ENCODE measurements at regions not wholly inside any gene's neighbourhood (a gene's known extent, or its start where the extent isn't known, plus 50 kb on each side); places are given as distances from the start of the nearest gene placed in this dataset.
A peak's percentile ranks its signal among the peaks of the same experiment; 100 is the strongest.
"Not testable (repeated sequence)": the region's sequence is repeated elsewhere in the genome, so short reads cannot be mapped to it uniquely, and the experiment has no call there.

DNA sequence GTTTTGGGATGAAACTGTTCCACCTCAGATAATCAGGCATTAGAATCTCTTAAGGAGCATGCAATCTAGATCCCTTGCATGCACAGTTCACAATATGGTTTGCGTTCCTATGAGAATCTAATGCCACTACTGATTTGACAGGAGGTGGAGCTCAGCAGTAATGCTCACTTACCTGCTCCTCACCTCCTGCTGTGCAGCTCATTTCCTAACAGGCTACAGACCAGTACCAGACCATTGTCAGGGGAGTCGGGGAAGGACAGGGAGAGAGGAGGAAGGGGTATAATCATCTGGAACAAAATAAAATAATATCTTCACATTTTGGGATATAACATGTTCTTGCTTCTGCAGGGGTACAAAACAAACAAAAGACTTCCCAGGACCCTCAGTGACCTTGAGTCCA is 532.0 kb upstream of the FSHR start:
- no peak for DNase-seq (ENCODE audit: low read depth in 2 of 2)

DNA sequence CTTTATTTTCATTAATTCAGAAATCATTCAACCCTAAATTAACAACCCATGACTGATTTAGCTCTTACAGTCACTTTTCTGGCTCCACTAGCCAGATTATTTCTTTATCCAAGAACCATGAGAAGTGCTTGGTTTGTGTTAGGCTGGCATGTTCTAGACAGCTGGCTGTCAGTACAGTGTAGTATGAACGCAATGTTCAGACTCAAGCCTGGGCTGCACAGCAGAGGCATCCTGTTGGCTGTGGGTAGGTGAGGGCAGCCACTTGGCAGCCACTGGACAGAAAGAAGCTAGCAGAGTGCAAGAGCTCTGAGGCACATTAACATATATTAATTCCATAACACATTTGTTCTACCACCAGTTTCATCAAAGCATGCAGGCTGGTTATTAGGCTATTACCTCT is 522.9 kb upstream of the FSHR start:
- DNase-seq (ENCODE audit: low read depth in 2 of 2), result no peak

- DNase-seq (ENCODE audit: low read depth in 2 of 2), result no peak
Observed at GRCh38 chr2:49664827-49665226, 510.5 kb upstream of the FSHR start.

- no peak for DNase-seq (ENCODE audit: low read depth in 2 of 2)
Observed at GRCh38 chr2:49661809-49662208, 507.5 kb upstream of the FSHR start.

GRCh38 chr2:49656853-49657252 is 502.5 kb upstream of the FSHR start:
- DNase-seq (ENCODE audit: low read depth in 2 of 2), result no peak

GRCh38 chr2:49643149-49643548 is 488.8 kb upstream of the FSHR start:
- no peak for DNase-seq (ENCODE audit: low read depth in 2 of 2)

- DNase-seq (ENCODE audit: low read depth in 2 of 2), result no peak
Observed at GRCh38 chr2:49640630-49641029, 486.3 kb upstream of the FSHR start.

DNA sequence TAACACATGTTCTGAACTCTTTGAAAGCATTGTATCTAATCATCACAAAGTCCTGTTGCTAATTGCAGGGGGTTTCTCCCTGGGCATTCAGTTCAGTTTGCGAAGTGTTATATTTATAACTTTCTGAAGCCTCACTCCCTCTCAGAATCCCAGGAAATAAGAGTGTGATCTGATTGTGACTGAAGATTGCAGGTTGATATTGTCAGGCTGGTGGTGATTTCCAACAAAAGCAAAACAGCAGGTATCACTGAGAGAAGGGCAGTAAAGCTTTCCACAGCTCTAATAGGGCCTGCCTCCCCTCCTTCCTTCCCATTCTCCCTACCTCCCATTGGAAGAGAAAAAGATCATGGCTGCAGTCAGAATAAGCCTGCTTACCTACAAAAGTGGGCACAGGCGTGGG is 466.7 kb upstream of the FSHR start:
- DNase-seq (ENCODE audit: low read depth in 2 of 2), result no peak

DNA sequence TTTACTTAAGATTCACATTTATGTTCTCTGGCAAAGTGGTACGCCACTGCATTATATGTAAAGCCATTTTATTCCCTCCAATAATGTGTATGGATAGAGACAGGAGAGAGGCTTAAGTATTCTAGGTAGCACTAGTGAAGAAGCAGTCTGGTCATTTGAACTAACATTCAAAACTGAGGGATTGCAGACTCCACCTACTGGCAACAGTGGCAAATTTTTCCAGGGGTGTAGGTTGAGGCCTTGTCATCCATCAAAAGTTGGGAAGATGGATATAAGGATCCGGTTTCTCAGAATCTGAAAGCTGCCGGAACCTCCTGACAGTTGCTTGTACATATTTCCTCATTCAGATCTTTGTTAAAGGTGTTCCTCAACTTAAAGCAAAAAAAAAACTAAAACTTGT is 465.5 kb upstream of the FSHR start:
- DNase-seq (ENCODE audit: low read depth in 2 of 2), result no peak

GRCh38 chr2:49618491-49618890 is 464.2 kb upstream of the FSHR start:
- no peak for DNase-seq (ENCODE audit: low read depth in 2 of 2)

- DNase-seq (ENCODE audit: low read depth in 2 of 2), result no peak
Observed at GRCh38 chr2:49616800-49617199, 462.5 kb upstream of the FSHR start.

DNA sequence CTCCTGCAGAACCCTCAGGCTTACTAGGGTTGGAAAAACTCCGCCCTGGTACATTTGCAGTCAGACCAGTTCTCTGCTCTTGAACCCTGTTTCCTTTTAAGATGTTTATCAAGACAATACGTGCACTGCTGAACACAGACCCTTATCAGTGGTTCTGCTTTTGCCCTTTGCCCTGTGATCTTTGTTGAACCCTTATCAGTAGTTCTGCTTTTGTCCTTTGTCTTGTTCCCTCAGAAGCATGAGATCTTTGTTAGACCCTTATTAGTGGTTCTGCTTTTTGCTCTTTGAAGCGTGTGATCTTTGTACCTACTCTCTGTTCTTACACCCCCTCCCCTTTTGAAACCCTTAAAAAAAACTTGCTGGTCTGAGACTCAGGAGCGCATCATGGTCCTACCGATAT is 457.5 kb upstream of the FSHR start:
- DNase-seq (ENCODE audit: low read depth in 2 of 2), result not testable (repeated sequence)

DNA sequence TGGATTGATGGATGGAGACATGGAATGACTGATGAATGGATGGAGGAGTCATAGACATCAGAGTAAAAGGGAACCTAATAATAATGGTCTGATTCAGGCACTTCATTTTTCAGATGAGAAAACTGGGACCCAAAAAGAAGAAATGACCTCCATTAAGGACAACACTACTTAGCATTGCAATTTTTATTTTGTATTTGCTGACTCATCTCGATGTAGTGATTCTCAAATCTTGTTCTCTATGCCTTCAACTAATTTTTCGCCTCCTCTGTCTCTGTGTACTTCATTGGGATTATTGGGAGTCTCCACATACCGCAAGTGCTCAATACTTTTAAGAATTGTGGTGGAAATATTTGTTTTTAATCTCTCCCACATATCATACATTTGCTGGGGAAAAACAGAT is 446.2 kb upstream of the FSHR start:
- no peak for DNase-seq (ENCODE audit: low read depth in 2 of 2)

DNA sequence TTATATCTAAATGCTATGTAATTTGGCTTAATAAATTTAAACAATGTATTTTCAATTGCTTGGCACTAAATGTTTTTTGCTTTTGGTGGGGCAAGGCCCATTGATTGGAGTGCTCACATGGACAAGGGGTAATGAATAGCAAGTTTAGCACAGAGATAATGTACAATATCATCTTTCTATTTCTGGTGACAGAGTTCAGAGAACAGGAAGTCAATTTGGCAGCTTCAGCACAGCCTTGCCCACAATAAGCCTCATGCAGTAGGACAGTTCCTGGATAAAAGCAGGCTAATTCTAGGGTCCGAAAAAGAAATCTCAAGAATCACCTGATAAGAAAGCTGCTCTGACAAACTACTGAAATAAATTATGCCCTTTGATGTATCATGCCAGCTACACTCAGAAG is 443.9 kb upstream of the FSHR start:
- DNase-seq (ENCODE audit: low read depth in 2 of 2), result no peak

DNA sequence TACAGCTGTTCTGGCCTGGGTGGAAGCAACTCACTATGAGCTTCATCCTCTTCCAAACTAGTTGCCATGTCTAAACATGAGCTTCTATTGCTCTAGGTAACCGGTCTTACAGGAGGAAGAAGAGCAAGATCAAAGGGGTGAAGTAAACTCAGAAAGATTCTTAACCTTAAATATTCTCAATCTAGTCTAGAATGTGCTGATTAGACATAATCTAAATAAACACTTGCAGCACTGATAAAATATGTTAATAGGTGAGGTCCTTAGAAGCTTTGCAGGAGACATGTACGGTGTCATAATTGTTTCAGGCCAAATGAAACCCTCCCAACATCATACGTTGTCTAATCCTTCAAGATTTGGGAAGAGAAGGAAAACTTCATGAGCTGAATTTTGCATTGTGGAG is 431.6 kb upstream of the FSHR start:
- no peak for DNase-seq (ENCODE audit: low read depth in 2 of 2)

GRCh38 chr2:49582946-49583345 is 428.6 kb upstream of the FSHR start:
- DNase-seq (ENCODE audit: low read depth in 2 of 2), result peak; percentile 74 to 78

- no peak for DNase-seq (ENCODE audit: low read depth in 2 of 2)
Observed at GRCh38 chr2:49577041-49577440, 422.7 kb upstream of the FSHR start.

DNA sequence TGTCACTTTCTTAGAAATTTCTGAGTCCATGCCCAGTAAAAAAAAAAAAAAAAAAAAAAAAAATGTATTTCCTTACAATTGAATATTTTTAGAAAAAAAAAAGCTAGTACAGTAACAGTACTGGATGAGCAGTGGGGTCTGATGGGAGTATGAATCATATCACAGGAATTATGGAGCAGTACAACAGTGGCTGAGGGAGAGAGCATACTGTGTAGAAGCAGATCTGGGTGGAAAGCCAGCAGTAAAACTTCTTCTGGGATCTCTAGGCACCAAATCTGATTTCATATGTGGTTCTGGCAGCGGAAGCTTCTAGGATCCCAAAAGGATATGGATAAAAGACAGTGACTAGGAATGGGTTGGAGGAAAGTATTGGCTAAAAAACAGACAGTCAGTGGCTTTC is 414.9 kb upstream of the FSHR start:
- DNase-seq (ENCODE audit: low read depth in 2 of 2), result peak; percentile 29 to 40

DNA sequence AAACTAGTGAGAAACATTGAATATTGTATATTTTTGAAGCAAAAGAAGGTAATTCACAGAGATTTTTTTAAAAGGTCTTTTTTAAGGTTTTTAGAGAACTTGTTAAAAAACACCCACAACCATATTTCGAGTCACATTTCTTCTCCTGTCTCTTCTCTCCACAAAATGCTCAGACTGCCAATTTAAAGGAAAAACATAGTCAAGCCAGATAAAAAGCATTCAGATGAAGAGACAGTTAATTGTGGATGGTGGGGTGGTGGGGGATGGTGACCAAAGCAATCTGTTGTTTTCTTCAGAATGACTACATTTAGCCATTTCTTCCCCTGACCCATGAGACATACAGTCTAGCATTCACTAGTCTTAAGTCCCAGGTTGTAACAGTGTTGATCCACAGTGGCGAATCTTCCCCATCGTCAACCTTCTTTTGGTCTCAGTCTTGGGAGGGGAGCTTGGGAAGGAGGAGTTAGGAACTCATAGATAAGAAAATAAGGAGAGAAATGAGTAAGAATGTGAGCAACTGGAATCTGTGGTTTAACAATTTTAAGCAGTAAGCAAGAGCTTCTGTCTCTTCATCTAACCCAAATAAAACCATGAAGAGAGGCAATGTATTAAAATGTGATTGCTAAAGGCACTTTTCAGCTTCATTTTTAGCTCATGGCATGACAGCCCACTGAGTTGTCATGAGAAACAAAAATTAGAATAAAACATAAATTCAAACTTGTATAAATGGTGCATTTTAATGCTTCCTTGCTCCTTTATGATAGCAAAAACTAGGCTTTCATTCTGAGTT is 413.7 kb upstream of the FSHR start:
- DNase-seq (ENCODE audit: low read depth in 2 of 2), result no peak

DNA sequence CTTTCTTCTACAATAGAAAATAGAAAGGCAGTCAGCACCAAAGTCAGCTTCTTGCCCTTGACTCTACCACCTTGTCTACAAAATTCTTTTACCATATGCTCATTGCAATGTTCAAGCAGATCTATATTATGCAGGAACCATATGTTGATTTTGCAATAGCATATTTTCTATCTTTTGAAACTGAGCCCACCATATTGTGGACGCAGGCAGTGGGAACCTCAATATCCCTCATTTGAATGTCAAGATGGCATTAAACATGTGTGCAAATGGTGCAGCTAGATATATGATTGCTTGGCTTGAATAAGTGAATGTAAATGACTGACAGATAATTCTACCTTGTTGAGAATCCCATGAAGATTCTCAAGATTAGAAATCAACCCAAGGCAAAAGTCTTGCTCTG is 412.7 kb upstream of the FSHR start:
- DNase-seq (ENCODE audit: low read depth in 2 of 2), result no peak

DNA sequence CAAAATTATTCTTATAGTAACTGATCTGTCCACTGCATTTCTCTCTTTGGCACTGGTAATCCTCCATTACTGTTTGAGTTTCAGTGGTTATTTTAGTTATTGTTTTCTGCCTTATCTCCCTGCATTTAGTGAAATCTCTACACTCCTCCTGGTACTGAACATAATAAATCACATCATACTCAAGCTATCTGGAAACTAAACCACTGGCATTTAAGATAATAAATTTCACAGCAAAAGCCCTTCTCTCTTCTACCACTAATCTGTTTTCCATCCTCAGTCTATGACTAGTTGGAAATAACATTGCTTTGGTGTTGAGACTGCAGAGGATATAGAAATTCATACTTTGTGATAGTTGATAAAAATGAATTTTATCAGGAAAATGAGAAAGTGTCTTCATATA is 399.3 kb upstream of the FSHR start:
- DNase-seq (ENCODE audit: low read depth in 2 of 2), result no peak

DNA sequence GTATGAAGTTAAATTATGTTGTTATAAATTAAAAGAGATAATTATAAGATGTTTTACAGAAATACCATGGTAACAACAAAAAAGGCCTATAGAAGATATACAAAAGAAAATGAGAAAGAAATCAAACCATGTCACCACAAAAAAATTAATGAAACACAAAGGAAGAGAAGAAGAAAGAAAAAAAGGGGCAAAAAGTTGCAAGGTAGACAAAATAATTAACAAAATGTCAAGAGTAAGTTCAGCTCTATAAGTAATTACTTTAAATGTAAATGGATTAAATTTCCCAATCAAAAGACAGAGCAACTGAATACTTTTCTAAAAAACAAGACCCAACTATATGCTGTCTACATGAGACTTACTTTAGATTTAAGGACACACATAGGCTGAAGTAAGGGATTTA is 378.4 kb upstream of the FSHR start:
- no peak for DNase-seq (ENCODE audit: low read depth in 2 of 2)

DNA sequence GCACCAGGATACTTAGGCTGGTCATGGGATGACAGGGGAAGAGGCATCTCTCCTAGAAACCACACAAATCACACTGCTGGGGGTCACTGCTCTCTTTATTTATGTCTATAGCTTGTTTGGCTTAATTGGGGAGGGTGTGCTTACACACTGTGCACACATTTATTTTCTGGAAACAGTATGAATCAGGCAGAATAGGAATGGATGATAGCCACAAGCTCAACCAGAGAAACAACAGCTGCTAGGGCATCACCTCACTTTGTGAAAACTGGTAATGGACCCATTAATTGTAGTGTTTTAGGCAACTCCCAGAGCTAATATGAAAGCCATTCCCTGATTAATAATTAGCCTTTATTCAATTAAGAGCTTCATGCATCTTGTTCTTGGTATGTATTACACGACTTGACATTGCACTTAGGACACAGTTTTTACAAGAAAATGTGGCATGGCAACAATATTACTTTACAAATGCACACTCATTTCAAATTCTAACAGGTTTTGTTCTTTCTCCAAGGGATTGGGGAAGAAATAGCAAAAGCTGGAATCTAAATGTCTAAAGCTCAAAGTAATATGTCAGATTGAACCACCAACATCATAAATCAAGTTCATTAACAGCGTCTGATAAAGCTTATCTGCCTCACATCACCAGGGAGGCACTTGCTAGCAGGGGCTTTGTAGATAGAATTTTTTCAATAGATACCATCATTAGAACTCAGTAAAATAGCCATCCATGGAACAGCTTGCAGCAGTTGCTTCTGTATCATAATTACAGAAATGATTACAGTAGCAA is 361.9 kb upstream of the FSHR start:
- DNase-seq (ENCODE audit: low read depth in 2 of 2), result no peak
